GM18517 (cell line): ENCODE measurements at regions not wholly inside any gene's neighbourhood (a gene's known extent, or its start where the extent isn't known, plus 50 kb on each side); places are given as distances from the start of the nearest gene placed in this dataset.
"Not testable (repeated sequence)": the region's sequence is repeated elsewhere in the genome, so short reads cannot be mapped to it uniquely, and the experiment has no call there.

Experiments
- ATAC-seq: cut with Tn5 transposase; IDR thresholded peaks from one replicate; pipeline ENCODE4 v1.9.1; 2021; ENCODE audit warnings: mild to moderate bottlenecking, moderate library complexity; ENCODE audit not compliant: unreplicated experiment

DNA sequence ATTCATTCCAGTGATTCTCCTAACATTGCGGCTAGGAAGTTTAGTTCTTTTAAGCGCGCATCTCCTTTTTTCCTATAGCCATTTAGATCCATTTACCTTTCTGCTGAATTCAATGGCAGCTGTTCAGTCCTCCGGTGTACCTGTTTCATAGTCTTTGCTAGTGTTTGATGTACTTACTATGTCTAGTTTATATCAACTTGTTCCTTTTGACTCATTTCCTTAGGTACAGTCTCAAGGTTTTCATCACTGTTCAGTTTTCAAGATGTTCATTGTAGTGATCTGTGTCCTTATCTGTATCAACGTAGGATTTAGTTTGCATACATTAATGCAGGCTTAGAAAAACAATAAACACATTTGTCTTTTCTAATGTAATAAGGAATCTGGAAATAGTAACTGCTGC, 59.0 kb upstream of the MBNL1 start:
- ATAC-seq, result no peak

DNA sequence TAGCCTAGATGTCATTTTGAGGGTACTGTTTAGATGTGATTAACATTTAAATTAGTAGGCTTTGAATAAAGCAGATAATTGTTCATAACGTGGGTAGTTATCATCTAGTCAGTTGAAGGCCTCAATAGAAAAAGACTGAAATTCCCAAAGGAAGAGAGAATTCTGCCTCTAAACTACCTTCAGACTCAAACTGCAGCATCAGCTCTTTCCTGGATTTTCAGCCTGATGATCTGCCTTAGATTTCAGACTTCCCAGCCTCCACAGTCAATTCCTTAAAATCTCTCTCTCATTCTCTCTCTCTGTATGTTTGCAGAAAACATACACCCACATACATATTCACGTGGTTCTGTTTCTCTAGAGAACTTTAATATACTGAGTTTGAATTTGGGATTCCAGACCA, 58.0 kb upstream of the MBNL1 start:
- no peak for ATAC-seq

DNA sequence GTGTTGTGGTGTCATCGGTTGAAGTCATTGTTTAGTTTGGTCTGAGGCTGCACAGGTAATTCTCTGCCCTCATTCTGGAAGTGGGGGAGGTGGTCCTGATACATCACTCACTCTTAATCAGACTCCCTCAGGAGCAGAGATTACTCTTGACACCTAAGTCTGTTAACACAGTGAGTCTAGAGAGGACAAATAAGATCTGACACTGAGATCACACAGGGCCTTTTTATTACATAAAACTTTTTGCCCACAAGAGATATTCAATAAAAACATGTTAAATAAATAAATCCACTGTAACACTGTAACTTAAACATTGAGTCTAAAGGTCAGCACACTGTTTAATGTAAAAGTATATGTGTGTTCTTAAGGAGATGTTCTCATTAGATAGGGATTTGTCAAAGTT, 57.1 kb upstream of the MBNL1 start:
- no peak for ATAC-seq

- no peak for ATAC-seq
Observed at GRCh38 chr3:152213203-152213602, 55.5 kb upstream of the MBNL1 start.

GRCh38 chr3:152213938-152214337, 54.8 kb upstream of the MBNL1 start:
- ATAC-seq, result no peak

- not testable (repeated sequence) for ATAC-seq
Observed at GRCh38 chr3:152216960-152217865, 51.5 kb upstream of the MBNL1 start.

GRCh38 chr3:152218602-152219001, 50.1 kb upstream of the MBNL1 start:
- ATAC-seq, result no peak
